ENCODE measurements at regions not wholly inside any gene's neighbourhood (a gene's known extent, or its start where the extent isn't known, plus 50 kb on each side); places are given as distances from the start of the nearest gene placed in this dataset.

GRCh38 chr12:29940811-29941210 is 157.1 kb upstream of the TMTC1 start:
- TF ChIP-seq CTCF (IDR thresholded peaks at IDR 0.05 in 4 of 5, conservative IDR thresholded peaks at IDR 0.05 in 1 of 5) (no peak), POLR2A (IDR thresholded peaks at IDR 0.05) (no peak)
